Erythroblast (primary cell): ENCODE measurements at regions not wholly inside any gene's neighbourhood (a gene's known extent, or its start where the extent isn't known, plus 50 kb on each side); places are given as distances from the start of the nearest gene placed in this dataset.

Experiments used
- GATA1 ChIP-seq: IDR thresholded peaks from 2 replicates; pipeline ENCODE4 v1.6.1; 2011; ENCODE audit warnings: low read depth, mild to moderate bottlenecking, control low read depth, low read length, moderate library complexity
- POLR2A ChIP-seq: IDR thresholded peaks from 2 replicates; pipeline ENCODE4 v1.6.1; 2011; ENCODE audit warnings: mild to moderate bottlenecking, low read length

GRCh38 chr12:17076028-17076744 lies 470.2 kb upstream of the LMO3 start:
- TF ChIP-seq POLR2A (no peak), GATA1 (no peak)
